ENCODE measurements at regions not wholly inside any gene's neighbourhood (a gene's known extent, or its start where the extent isn't known, plus 50 kb on each side); places are given as distances from the start of the nearest gene placed in this dataset.

GRCh38 chr2:67294218-67294617 is 102.9 kb upstream of the ETAA1 start:
- Mint-ChIP-seq H3K27ac (no peak overlapping the region), H3K9me3 (no peaks in the 10 kb centered on the region), H3K4me3 (no peak overlapping the region), H3K27me3 (no peaks in the 10 kb centered on the region), H3K4me1 (ENCODE audit: low read depth) (no peaks in the 10 kb centered on the region), H3K36me3 (no peaks in the 10 kb centered on the region)
- POLR2A ChIA-PET = no interaction called here
- no peak for DNase-seq
- intact Hi-C loops (cut with micrococcal nuclease) = no loop called here
- CTCF ChIA-PET = no interaction called here

GRCh38 chr2:67295406-67295805 is 101.7 kb upstream of the ETAA1 start:
- no peaks in the 10 kb centered on the region for H3K9me3 Mint-ChIP-seq
- H3K27ac Mint-ChIP-seq = no peak overlapping the region
- H3K27me3 Mint-ChIP-seq = peaks cover 3% of the 10 kb centered on the region
- no peaks in the 10 kb centered on the region for H3K36me3 Mint-ChIP-seq
- H3K4me3 Mint-ChIP-seq = no peak overlapping the region
- ChIA-PET CTCF (no interaction called here), POLR2A (no interaction called here)
- intact Hi-C loops (cut with micrococcal nuclease) = no loop called here
- DNase-seq = no peak
- no peaks in the 10 kb centered on the region for H3K4me1 Mint-ChIP-seq (ENCODE audit: low read depth)

GRCh38 chr2:67295851-67296250 is 101.3 kb upstream of the ETAA1 start:
- no peaks in the 10 kb centered on the region for H3K4me1 Mint-ChIP-seq (ENCODE audit: low read depth)
- no peak for DNase-seq
- H3K36me3 Mint-ChIP-seq = no peaks in the 10 kb centered on the region
- H3K27ac Mint-ChIP-seq = no peak overlapping the region
- intact Hi-C loops (cut with micrococcal nuclease) = no loop called here
- no peak overlapping the region for H3K4me3 Mint-ChIP-seq
- no peaks in the 10 kb centered on the region for H3K9me3 Mint-ChIP-seq
- peaks cover 3% of the 10 kb centered on the region for H3K27me3 Mint-ChIP-seq
- ChIA-PET POLR2A (no interaction called here), CTCF (no interaction called here)

GRCh38 chr2:67304300-67304890 is 92.7 kb upstream of the ETAA1 start:
- H3K4me3 Mint-ChIP-seq = no peak overlapping the region
- no peaks in the 10 kb centered on the region for H3K36me3 Mint-ChIP-seq
- ChIA-PET CTCF (no interaction called here), POLR2A (no interaction called here)
- H3K27me3 Mint-ChIP-seq = peaks cover 5% of the 10 kb centered on the region
- intact Hi-C loops (cut with micrococcal nuclease) = no loop called here
- H3K4me1 Mint-ChIP-seq (ENCODE audit: low read depth) = no peaks in the 10 kb centered on the region
- H3K27ac Mint-ChIP-seq = no peak overlapping the region
- DNase-seq = no peak
- peaks cover 2% of the 10 kb centered on the region for H3K9me3 Mint-ChIP-seq

GRCh38 chr2:67309281-67309680 is 87.9 kb upstream of the ETAA1 start:
- H3K27ac Mint-ChIP-seq = no peak overlapping the region
- H3K4me1 Mint-ChIP-seq (ENCODE audit: low read depth) = no peaks in the 10 kb centered on the region
- H3K36me3 Mint-ChIP-seq = no peaks in the 10 kb centered on the region
- no peaks in the 10 kb centered on the region for H3K9me3 Mint-ChIP-seq
- H3K27me3 Mint-ChIP-seq = peaks cover 2% of the 10 kb centered on the region
- no peak overlapping the region for H3K4me3 Mint-ChIP-seq
- DNase-seq = no peak
- intact Hi-C loops (cut with micrococcal nuclease) = no loop called here
- POLR2A ChIA-PET = no interaction called here
- CTCF ChIA-PET = no interaction called here

- CTCF ChIA-PET = no interaction called here
These were observed 85.6 kb upstream of the ETAA1 start for GRCh38 chr2:67311536-67311935.

GRCh38 chr2:67312871-67313270 is 84.3 kb upstream of the ETAA1 start:
- H3K36me3 Mint-ChIP-seq = no peaks in the 10 kb centered on the region
- H3K9me3 Mint-ChIP-seq = no peaks in the 10 kb centered on the region
- intact Hi-C loops (cut with micrococcal nuclease) = no loop called here

More at GRCh38 chr2:67311536-67311935, 85.6 kb upstream of the ETAA1 start:
- H3K9me3 Mint-ChIP-seq = no peaks in the 10 kb centered on the region
- H3K27me3 Mint-ChIP-seq = peaks cover 2% of the 10 kb centered on the region
- no peaks in the 10 kb centered on the region for H3K4me1 Mint-ChIP-seq (ENCODE audit: low read depth)
- no peak overlapping the region for H3K4me3 Mint-ChIP-seq
- H3K36me3 Mint-ChIP-seq = no peaks in the 10 kb centered on the region
- no peak overlapping the region for H3K27ac Mint-ChIP-seq
- DNase-seq = no peak
- intact Hi-C loops (cut with micrococcal nuclease) = no loop called here
- POLR2A ChIA-PET = no interaction called here

GRCh38 chr2:67313536-67313935 is 83.6 kb upstream of the ETAA1 start:
- Mint-ChIP-seq H3K27me3 (no peaks in the 10 kb centered on the region), H3K36me3 (no peaks in the 10 kb centered on the region), H3K9me3 (no peaks in the 10 kb centered on the region), H3K4me3 (no peak overlapping the region), H3K4me1 (ENCODE audit: low read depth) (no peaks in the 10 kb centered on the region), H3K27ac (no peak overlapping the region)
- intact Hi-C loops (cut with micrococcal nuclease) = no loop called here
- POLR2A ChIA-PET = no interaction called here
- CTCF ChIA-PET = no interaction called here
- no peak for DNase-seq

More at GRCh38 chr2:67312871-67313270, 84.3 kb upstream of the ETAA1 start:
- no peaks in the 10 kb centered on the region for H3K4me1 Mint-ChIP-seq (ENCODE audit: low read depth)
- no peak overlapping the region for H3K4me3 Mint-ChIP-seq
- peaks cover 2% of the 10 kb centered on the region for H3K27me3 Mint-ChIP-seq
- H3K27ac Mint-ChIP-seq = no peak overlapping the region
- CTCF ChIA-PET = no interaction called here
- no peak for DNase-seq
- POLR2A ChIA-PET = no interaction called here

GRCh38 chr2:67318031-67318430 is 79.1 kb upstream of the ETAA1 start:
- DNase-seq = no peak
- no peaks in the 10 kb centered on the region for H3K27me3 Mint-ChIP-seq
- H3K36me3 Mint-ChIP-seq = no peaks in the 10 kb centered on the region
- no peaks in the 10 kb centered on the region for H3K9me3 Mint-ChIP-seq
- H3K27ac Mint-ChIP-seq = no peak overlapping the region
- no peak overlapping the region for H3K4me3 Mint-ChIP-seq
- intact Hi-C loops (cut with micrococcal nuclease) = no loop called here
- ChIA-PET CTCF (no interaction called here), POLR2A (no interaction called here)
- H3K4me1 Mint-ChIP-seq (ENCODE audit: low read depth) = no peaks in the 10 kb centered on the region

- DNase-seq = no peak
- no peaks in the 10 kb centered on the region for H3K4me1 Mint-ChIP-seq (ENCODE audit: low read depth)
- intact Hi-C loops (cut with micrococcal nuclease) = no loop called here
- ChIA-PET CTCF (no interaction called here), POLR2A (no interaction called here)
- no peaks in the 10 kb centered on the region for H3K9me3 Mint-ChIP-seq
- no peak overlapping the region for H3K4me3 Mint-ChIP-seq
- H3K27me3 Mint-ChIP-seq = no peaks in the 10 kb centered on the region
- H3K27ac Mint-ChIP-seq = no peak overlapping the region
- no peaks in the 10 kb centered on the region for H3K36me3 Mint-ChIP-seq
These were observed 78.6 kb upstream of the ETAA1 start for GRCh38 chr2:67318563-67318962.

- no peaks in the 10 kb centered on the region for H3K27me3 Mint-ChIP-seq
- no peak overlapping the region for H3K27ac Mint-ChIP-seq
- no peak for DNase-seq
- intact Hi-C loops (cut with micrococcal nuclease) = no loop called here
- POLR2A ChIA-PET = no interaction called here
- CTCF ChIA-PET = interaction anchor here (0.9 kb wide), 1 partner anchor 36 kb away, joined by 3 read pairs; no protein-coding TSS in a partner anchor
- no peaks in the 10 kb centered on the region for H3K9me3 Mint-ChIP-seq
- no peak overlapping the region for H3K4me3 Mint-ChIP-seq
- H3K4me1 Mint-ChIP-seq (ENCODE audit: low read depth) = no peaks in the 10 kb centered on the region
- no peaks in the 10 kb centered on the region for H3K36me3 Mint-ChIP-seq
These were observed 78.1 kb upstream of the ETAA1 start for GRCh38 chr2:67318993-67319481.

GRCh38 chr2:67320861-67321587 is 76.1 kb upstream of the ETAA1 start:
- ChIA-PET CTCF (no interaction called here), POLR2A (no interaction called here)
- DNase-seq = no peak
- H3K4me1 Mint-ChIP-seq (ENCODE audit: low read depth) = no peaks in the 10 kb centered on the region
- H3K36me3 Mint-ChIP-seq = no peaks in the 10 kb centered on the region
- H3K4me3 Mint-ChIP-seq = no peak overlapping the region
- H3K27ac Mint-ChIP-seq = no peak overlapping the region
- intact Hi-C loops (cut with micrococcal nuclease) = no loop called here
- H3K9me3 Mint-ChIP-seq = no peaks in the 10 kb centered on the region
- H3K27me3 Mint-ChIP-seq = no peaks in the 10 kb centered on the region

- intact Hi-C loops (cut with micrococcal nuclease) = no loop called here
- no peaks in the 10 kb centered on the region for H3K4me1 Mint-ChIP-seq (ENCODE audit: low read depth)
- H3K9me3 Mint-ChIP-seq = no peaks in the 10 kb centered on the region
- POLR2A ChIA-PET = no interaction called here
- no peak for DNase-seq
- CTCF ChIA-PET = no interaction called here
- H3K4me3 Mint-ChIP-seq = no peak overlapping the region
- H3K27me3 Mint-ChIP-seq = no peaks in the 10 kb centered on the region
- H3K27ac Mint-ChIP-seq = no peak overlapping the region
- H3K36me3 Mint-ChIP-seq = no peaks in the 10 kb centered on the region
These were observed 75.6 kb upstream of the ETAA1 start for GRCh38 chr2:67321588-67321903.

Measured in activated CD4-positive, alpha-beta memory T cell treated with anti-CD3 and anti-CD28 coated beads for 36 hours (primary cell).